K562 (cell line): ENCODE measurements at regions not wholly inside any gene's neighbourhood (a gene's known extent, or its start where the extent isn't known, plus 50 kb on each side); places are given as distances from the start of the nearest gene placed in this dataset.

Source experiments
- ATAC-seq: fragments of 200-7000 bp; cut with Tn5 transposase; 3 replicates; pipeline ENCODE4 v1.9.1; 2020; ENCODE audit warnings: moderate library complexity
- BruUV-seq: library from RNA; stranded (reverse); fragments of 400-500 nt; replicated peaks from 2 replicates; lab custom pipeline; 2021; lab: Mats Ljungman, UMichigan
- CTCF ChIA-PET: fragments of 300-600 bp; formaldehyde crosslinking; extraction: SDS; loops from one replicate; lab custom pipeline; 2021; ENCODE audit warnings: low intra/inter-chr PET ratio; lab: Yijun Ruan, JAX
- POLR2A ChIA-PET: fragments of 300-600, 350-650 bp; sonication (Branson Sonifier 250); formaldehyde crosslinking; extraction: SDS; loops from one replicate; lab custom pipeline; 2021; ENCODE audit warnings: antibody characterized with exemption, inconsistent platforms; lab: Yijun Ruan, JAX
- DNase-seq, 4 experiments: peaks; one replicate each; pipeline versions ENCODE4 v3.0.0 to v3.0.0-alpha.2; 2011 to 2018; ENCODE audit warnings: low spot score in 3 of 4, mixed read lengths in 3 of 4; ENCODE audit errors: extremely low read depth in 1 of 4
- FAIRE-seq: peaks from 2 replicates; lab custom pipeline; 2011; peaks lifted over from hg19 to GRCh38; lab: Jason Lieb, UNC
- H2AFZ ChIP-seq: 2 replicates; pipeline ENCODE4 v1.6.0; 2011; ENCODE audit warnings: low read depth, low read length, control low read depth, inconsistent platforms
- H3K27ac ChIP-seq: fragments of 200-600 bp; 3 replicates; pipeline ENCODE4 v1.8.0; 2011; ENCODE audit warnings: low read depth, mild to moderate bottlenecking, control low read depth, inconsistent platforms, low read length, moderate library complexity, mixed read lengths; ENCODE audit errors: extremely low read depth
- H3K27me3 ChIP-seq, 2 experiments: fragments of 300-600 bp in 1 of 2; 2 replicates in 1 of 2; 3 replicates in 1 of 2; pipeline versions ENCODE4 v1.6.0 to v1.8.0; 2011; ENCODE audit warnings: inconsistent platforms in 2 of 2, low read length in 2 of 2, mild to moderate bottlenecking in 1 of 2, mixed read lengths in 1 of 2, moderate library complexity in 1 of 2; ENCODE audit not compliant: control insufficient read depth in 2 of 2, insufficient read depth in 2 of 2
- H3K36me3 ChIP-seq: fragments of 300-600 bp; 3 replicates; pipeline ENCODE4 v1.8.0; 2011; ENCODE audit warnings: mild to moderate bottlenecking, low read length, inconsistent platforms; ENCODE audit not compliant: control insufficient read depth, insufficient read depth
- H3K4me1 ChIP-seq, 2 experiments: fragments of 200-600 bp in 1 of 2; replicated peaks in 1 of 2; 2 replicates in 1 of 2; 3 replicates in 1 of 2; pipeline versions ENCODE4 v1.5.1 to v1.8.0; 2011; ENCODE audit warnings: inconsistent platforms in 2 of 2, low read length in 2 of 2, mild to moderate bottlenecking in 1 of 2, mixed read lengths in 1 of 2, moderate library complexity in 1 of 2; ENCODE audit not compliant: control insufficient read depth in 2 of 2, insufficient read depth in 2 of 2
- H3K4me2 ChIP-seq: 2 replicates; pipeline ENCODE4 v1.6.1; 2011; ENCODE audit warnings: low read length, control low read depth, inconsistent platforms, mixed read lengths; ENCODE audit not compliant: insufficient read depth
- H3K4me3 ChIP-seq: fragments of 200-600 bp; sonication (generic), shearing (Covaris generic); 2 replicates; pipeline ENCODE4 v1.5.1; 2016; ENCODE audit warnings: control low read depth, inconsistent platforms
- H3K79me2 ChIP-seq: fragments of 200-600 bp; 3 replicates; pipeline ENCODE4 v1.8.0; 2011; ENCODE audit warnings: low read length, inconsistent platforms; ENCODE audit not compliant: control insufficient read depth, insufficient read depth
- H3K9ac ChIP-seq, 2 experiments: 2 replicates each; pipeline versions ENCODE4 v1.6.0 to v1.6.1; 2011; ENCODE audit warnings: low read depth in 2 of 2, low read length in 2 of 2, control low read depth in 1 of 2, inconsistent platforms in 1 of 2, mild to moderate bottlenecking in 1 of 2, mixed read lengths in 1 of 2; ENCODE audit not compliant: insufficient read depth in 1 of 2
- H3K9me1 ChIP-seq: one replicate; pipeline ENCODE4 v1.6.0; 2011; ENCODE audit warnings: inconsistent platforms, mild to moderate bottlenecking, low read length, moderate library complexity; ENCODE audit not compliant: control insufficient read depth, insufficient read depth
- H3K9me3 ChIP-seq: replicated peaks from 2 replicates; pipeline ENCODE4 v1.5.1; 2011; ENCODE audit warnings: low read depth, low read length, inconsistent platforms; ENCODE audit not compliant: control insufficient read depth, insufficient read depth
- H4K20me1 ChIP-seq: replicated peaks from 2 replicates; pipeline ENCODE4 v1.6.1; 2011; ENCODE audit warnings: low read length, inconsistent platforms, mixed read lengths; ENCODE audit not compliant: control insufficient read depth, insufficient read depth
- ATF2 ChIP-seq: sonication (generic); formaldehyde crosslinking; IDR thresholded peaks from 2 replicates; pipeline ENCODE4 v1.8.1; 2022; ENCODE audit warnings: missing genetic modification reagents
- BRF1 ChIP-seq: IDR thresholded peaks from 3 replicates; pipeline ENCODE4 v1.6.1; 2011; ENCODE audit warnings: borderline replicate concordance, mild to moderate bottlenecking; ENCODE audit not compliant: insufficient read length; ENCODE audit errors: extremely low read depth
- CREB3 ChIP-seq: fragments of 450-650 bp; conservative IDR thresholded peaks from 2 replicates; pipeline ENCODE4 v1.6.1; 2016; ENCODE audit warnings: missing genetic modification characterization, low read depth, mild to moderate bottlenecking, missing compliant biosample characterization, moderate library complexity
- DDX20 ChIP-seq: fragments of 450-650 bp; IDR thresholded peaks from 2 replicates; pipeline ENCODE4 v1.6.1; 2016; ENCODE audit warnings: missing genetic modification characterization, low read depth, mild to moderate bottlenecking, missing compliant biosample characterization, moderate library complexity
- ELF4 ChIP-seq: fragments of 450-650 bp; formaldehyde crosslinking; IDR thresholded peaks from 2 replicates; pipeline ENCODE4 v1.4.0; 2022; ENCODE audit warnings: missing genetic modification characterization
- MBD2 ChIP-seq: sonication (generic); IDR thresholded peaks from 2 replicates; pipeline ENCODE4 v1.6.1; 2016; ENCODE audit warnings: low read depth, borderline replicate concordance
- MCM3 ChIP-seq: fragments of 450-650 bp; IDR thresholded peaks from 2 replicates; pipeline ENCODE4 v1.6.1; 2016
- MXI1 ChIP-seq: IDR thresholded peaks from 2 replicates; pipeline ENCODE4 v1.6.1; 2011; ENCODE audit warnings: low read depth, mild to moderate bottlenecking, improper control_type of control experiment, low read length
- PHTF2 ChIP-seq: fragments of 250-450 bp; sonication (Bioruptor Pico); IDR thresholded peaks from 2 replicates; pipeline ENCODE4 v1.5.0; 2021; ENCODE audit warnings: mild to moderate bottlenecking
- POU5F1 ChIP-seq: fragments of 150-350 bp; IDR thresholded peaks from 2 replicates; pipeline ENCODE4 v1.6.1; 2014; ENCODE audit warnings: borderline replicate concordance, low read length, low read depth, mild to moderate bottlenecking; ENCODE audit not compliant: partially characterized antibody
- RAD21 ChIP-seq, 2 experiments: fragments of 250-450 bp in 1 of 2; fragments of 450-650 bp in 1 of 2; sonication (Bioruptor Pico) in 1 of 2; formaldehyde crosslinking in 1 of 2; IDR thresholded peaks in 1 of 2; conservative IDR thresholded peaks in 1 of 2; 2 replicates each; pipeline versions ENCODE4 v1.4.0 to v1.8.0; 2020 to 2022; ENCODE audit warnings: mild to moderate bottlenecking in 2 of 2, moderate library complexity in 1 of 2
- RBM15 ChIP-seq: fragments of 200-400 bp; formaldehyde crosslinking; IDR thresholded peaks from 2 replicates; pipeline ENCODE4 v1.6.1; 2018; ENCODE audit warnings: mild to moderate bottlenecking, low read length, moderate library complexity; ENCODE audit not compliant: insufficient read depth
- SMC3 ChIP-seq: conservative IDR thresholded peaks from 2 replicates; pipeline ENCODE4 v1.6.1; 2011; ENCODE audit warnings: low read depth, low read length, improper control_type of control experiment; ENCODE audit not compliant: insufficient read depth
- ZNF24 ChIP-seq: fragments of 450-650 bp; IDR thresholded peaks from 2 replicates; pipeline ENCODE4 v1.6.1; 2016
- ZNF311 ChIP-seq: fragments of 250-450 bp; sonication (Bioruptor Pico); IDR thresholded peaks from 2 replicates; pipeline ENCODE4 v1.4.0; 2020; ENCODE audit warnings: mild to moderate bottlenecking, moderate library complexity
- ZNF354B ChIP-seq: fragments of 250-450 bp; sonication (Bioruptor Pico); IDR thresholded peaks from 2 replicates; pipeline ENCODE4 v1.4.0; 2020
- ZNF583 ChIP-seq: fragments of 250-450 bp; sonication (Bioruptor Pico); IDR thresholded peaks from 2 replicates; pipeline ENCODE4 v1.4.0; 2020
- WGBS: fragments of 100-300 bp; shearing (Covaris generic); methylation state at CpG from one replicate; pipeline ENCODE4 v1.1.6; 2016; ENCODE audit warnings: low coverage, mixed read lengths; ENCODE audit not compliant: insufficient coverage; ENCODE audit errors: missing lambda C conversion rate; 5-methylcytosine and 5-hydroxymethylcytosine counted together
- in situ Hi-C: fragments of 300-500 bp; cut with MboI; formaldehyde crosslinking; loops from 4 replicates; pipeline ENCODE4 v1.15.0; 2018; ENCODE audit warnings: inconsistent platforms, mixed read lengths
- intact Hi-C: fragments of 100-400 bp; cut with micrococcal nuclease; formaldehyde crosslinking; loops from 2 replicates; pipeline ENCODE4 v1.14.2; 2022

- no peaks in the 10 kb centered on the region for H3K27me3 ChIP-seq
- CTCF ChIA-PET: no interaction called here
- H3K9me1 ChIP-seq: no peaks in the 10 kb centered on the region
- POLR2A ChIA-PET: no interaction called here
- no peak overlapping the region for H3K4me3 ChIP-seq
- no peaks in the 10 kb centered on the region for H3K4me1 ChIP-seq
- no peak for FAIRE-seq
- TF ChIP-seq ZNF311 (CRISPR knock-in tag) (no peak), ZNF24 (no peak), ELF4 (CRISPR knock-in tag) (no peak), MBD2 (no peak), ZNF354B (CRISPR knock-in tag) (no peak), ZNF583 (CRISPR knock-in tag) (no peak)
- H3K27ac ChIP-seq: no peak overlapping the region
- no peaks in the 10 kb centered on the region for H3K36me3 ChIP-seq
- H3K4me2 ChIP-seq: no peak overlapping the region
- H3K79me2 ChIP-seq: no peaks in the 10 kb centered on the region
- no peak overlapping the region for H3K9ac ChIP-seq
- ATAC-seq: no peak
- DNase-seq: no peak
- H3K9me3 ChIP-seq: no peaks in the 10 kb centered on the region
- intact Hi-C loops (no loop called here), in situ Hi-C loops (no loop called here)
- no peak overlapping the region for H2AFZ ChIP-seq
- 0% methylated on average over 2 of the region's 4 CpGs for WGBS
- H4K20me1 ChIP-seq: no peaks in the 10 kb centered on the region
- no TSS peak for BruUV-seq
Observed at GRCh38 chr11:38988908-38989307, 2390.9 kb upstream of the RAG2 start.

GRCh38 chr11:38972220-38972619 is 2374.2 kb upstream of the RAG2 start:
- no peaks in the 10 kb centered on the region for H3K79me2 ChIP-seq
- no peaks in the 10 kb centered on the region for H3K27me3 ChIP-seq
- 0% methylated on average over 1 of the region's 1 CpG for WGBS
- no peak overlapping the region for H3K27ac ChIP-seq
- no peaks in the 10 kb centered on the region for H3K36me3 ChIP-seq
- no peak overlapping the region for H2AFZ ChIP-seq
- no peaks in the 10 kb centered on the region for H3K9me1 ChIP-seq
- H4K20me1 ChIP-seq: no peaks in the 10 kb centered on the region
- no peak overlapping the region for H3K4me3 ChIP-seq
- in situ Hi-C loops: no loop called here
- FAIRE-seq: no peak
- no peak for ATAC-seq
- H3K4me2 ChIP-seq: no peak overlapping the region
- ChIA-PET POLR2A (no interaction called here), CTCF (no interaction called here)
- no peaks in the 10 kb centered on the region; the same call in 1 of the 2 replicates for H3K9me3 ChIP-seq
- intact Hi-C loops: no loop called here
- H3K4me1 ChIP-seq: no peaks in the 10 kb centered on the region
- no TSS peak for BruUV-seq
- H3K9ac ChIP-seq: no peak overlapping the region
- DNase-seq: no peak
- TF ChIP-seq MXI1 (no peak), ATF2 (CRISPR knock-in tag) (no peak), RAD21 (CRISPR knock-in tag; conservative IDR thresholded peaks at IDR 0.05 in 1 of 2, IDR thresholded peaks at IDR 0.05 in 1 of 2) (no peak), POU5F1 (no peak), ZNF354B (CRISPR knock-in tag) (no peak), BRF1 (no peak), RBM15 (no peak), PHTF2 (CRISPR knock-in tag) (no peak), CREB3 (tag) (no peak), DDX20 (tag) (no peak), SMC3 (no peak), MCM3 (no peak)
